Effector memory CD8-positive, alpha-beta T cell (primary cell): ENCODE measurements at regions not wholly inside any gene's neighbourhood (a gene's known extent, or its start where the extent isn't known, plus 50 kb on each side); places are given as distances from the start of the nearest gene placed in this dataset.
"Not testable (repeated sequence)": the region's sequence is repeated elsewhere in the genome, so short reads cannot be mapped to it uniquely, and the experiment has no call there.

Source experiments
- ATAC-seq: fragments of 150-1000 bp; cut with Tn5 transposase; replicated peaks from 2 replicates; pipeline ENCODE4 v1.10.0; 2021; ENCODE audit warnings: mild to moderate bottlenecking, moderate library complexity
- DNase-seq, 3 experiments: peaks; one replicate each; pipeline ENCODE4 v3.0.0; 2021
- H3K27ac Mint-ChIP-seq, 2 donors: one replicate each; pipeline ENCODE4 v1.8.0; 2022; ENCODE audit warnings: mild to moderate bottlenecking in 2 of 2, mixed read lengths in 2 of 2, moderate library complexity in 2 of 2
- H3K27me3 Mint-ChIP-seq, 2 donors: one replicate each; pipeline ENCODE4 v1.8.0; 2022; ENCODE audit warnings: mixed read lengths in 2 of 2
- H3K36me3 Mint-ChIP-seq: one replicate; pipeline ENCODE4 v1.8.0; 2022; ENCODE audit warnings: mild to moderate bottlenecking, moderate library complexity, mixed read lengths; ENCODE audit not compliant: insufficient read depth
- H3K4me1 Mint-ChIP-seq, 2 donors: one replicate each; pipeline ENCODE4 v1.8.0; 2022; ENCODE audit warnings: low read depth in 2 of 2, mixed read lengths in 2 of 2
- H3K4me3 Mint-ChIP-seq, 2 donors: one replicate each; pipeline ENCODE4 v1.8.0; 2022; ENCODE audit warnings: mild to moderate bottlenecking in 2 of 2, mixed read lengths in 2 of 2, moderate library complexity in 2 of 2
- H3K9me3 Mint-ChIP-seq, 2 donors: one replicate each; pipeline ENCODE4 v1.8.0; 2022; ENCODE audit warnings: mixed read lengths in 2 of 2

- ATAC-seq (no peak), DNase-seq (no peak)
- Mint-ChIP-seq H3K36me3 (no peaks in the 10 kb centered on the region), H3K4me1 (no peaks in the 10 kb centered on the region), H3K27me3 (peaks cover 22 to 27% of the 10 kb centered on the region in 2 donors), H3K4me3 (no peak overlapping the region), H3K9me3 (no peaks in the 10 kb centered on the region), H3K27ac (no peak overlapping the region)
These were observed 96.8 kb upstream of the ELAC2 start for GRCh38 chr17:13114601-13115031.

GRCh38 chr17:13113821-13114525 is 96.1 kb upstream of the ELAC2 start:
- H3K4me3 Mint-ChIP-seq: no peak overlapping the region
- H3K36me3 Mint-ChIP-seq: no peaks in the 10 kb centered on the region

GRCh38 chr17:13107676-13108235 is 89.9 kb upstream of the ELAC2 start:
- no peaks in the 10 kb centered on the region for H3K9me3 Mint-ChIP-seq
- no peaks in the 10 kb centered on the region for H3K4me1 Mint-ChIP-seq
- DNase-seq (no peak), ATAC-seq (no peak)
- H3K27me3 Mint-ChIP-seq: peaks cover 2 to 4% of the 10 kb centered on the region in 2 donors
- H3K27ac Mint-ChIP-seq: no peak overlapping the region
- H3K4me3 Mint-ChIP-seq: no peak overlapping the region
- peaks cover 2% of the 10 kb centered on the region for H3K36me3 Mint-ChIP-seq

More at GRCh38 chr17:13113821-13114525, 96.1 kb upstream of the ELAC2 start:
- Mint-ChIP-seq H3K27me3 (peaks cover 22 to 27% of the 10 kb centered on the region in 2 donors), H3K9me3 (no peaks in the 10 kb centered on the region), H3K4me1 (no peaks in the 10 kb centered on the region), H3K27ac (no peak overlapping the region)
- DNase-seq (no peak), ATAC-seq (no peak)

GRCh38 chr17:13106171-13106570 is 88.3 kb upstream of the ELAC2 start:
- DNase-seq: no peak
- ATAC-seq: no peak
- Mint-ChIP-seq H3K4me1 (no peaks in the 10 kb centered on the region), H3K9me3 (peaks cover 0 to 8% of the 10 kb centered on the region in 2 donors), H3K27ac (no peak overlapping the region), H3K27me3 (peaks cover 0 to 14% of the 10 kb centered on the region in 2 donors), H3K36me3 (peaks cover 2% of the 10 kb centered on the region), H3K4me3 (no peak overlapping the region)

- no peaks in the 10 kb centered on the region for H3K4me1 Mint-ChIP-seq
- ATAC-seq (no peak), DNase-seq (no peak)
- peaks cover 0 to 8% of the 10 kb centered on the region in 2 donors for H3K9me3 Mint-ChIP-seq
- no peak overlapping the region for H3K4me3 Mint-ChIP-seq
- no peak overlapping the region for H3K27ac Mint-ChIP-seq
- H3K27me3 Mint-ChIP-seq: peaks cover 0 to 14% of the 10 kb centered on the region in 2 donors
- H3K36me3 Mint-ChIP-seq: peaks cover 2% of the 10 kb centered on the region
These were observed 86.7 kb upstream of the ELAC2 start for GRCh38 chr17:13104576-13104975.

GRCh38 chr17:13102477-13102876 is 84.7 kb upstream of the ELAC2 start:
- no peak overlapping the region for H3K27ac Mint-ChIP-seq
- H3K4me1 Mint-ChIP-seq: no peaks in the 10 kb centered on the region
- H3K9me3 Mint-ChIP-seq: peaks cover 0 to 8% of the 10 kb centered on the region in 2 donors
- peaks cover 0 to 16% of the 10 kb centered on the region in 2 donors for H3K27me3 Mint-ChIP-seq
- no peak overlapping the region for H3K4me3 Mint-ChIP-seq
- peaks cover 2% of the 10 kb centered on the region for H3K36me3 Mint-ChIP-seq
- ATAC-seq: no peak
- no peak for DNase-seq

GRCh38 chr17:13099926-13100325 is 82.1 kb upstream of the ELAC2 start:
- no peak overlapping the region for H3K27ac Mint-ChIP-seq
- peaks cover 0 to 8% of the 10 kb centered on the region in 2 donors for H3K9me3 Mint-ChIP-seq
- no peaks in the 10 kb centered on the region for H3K36me3 Mint-ChIP-seq
- no peak for ATAC-seq
- no peaks in the 10 kb centered on the region for H3K4me1 Mint-ChIP-seq
- DNase-seq: no peak
- no peak overlapping the region for H3K4me3 Mint-ChIP-seq
- peaks cover 0 to 23% of the 10 kb centered on the region in 2 donors for H3K27me3 Mint-ChIP-seq

GRCh38 chr17:13099089-13099735 is 81.4 kb upstream of the ELAC2 start:
- Mint-ChIP-seq H3K9me3 (peaks cover 0 to 8% of the 10 kb centered on the region in 2 donors), H3K4me3 (no peak overlapping the region), H3K27ac (no peak overlapping the region), H3K36me3 (no peaks in the 10 kb centered on the region), H3K27me3 (peaks cover 0 to 23% of the 10 kb centered on the region in 2 donors), H3K4me1 (no peaks in the 10 kb centered on the region)
- DNase-seq (no peak), ATAC-seq (no peak)

- DNase-seq (no peak), ATAC-seq (no peak)
- Mint-ChIP-seq H3K4me3 (no peak overlapping the region), H3K4me1 (no peaks in the 10 kb centered on the region), H3K9me3 (no peaks in the 10 kb centered on the region), H3K27me3 (peaks cover 10 to 11% of the 10 kb centered on the region in 2 donors), H3K36me3 (no peaks in the 10 kb centered on the region), H3K27ac (no peak overlapping the region)
These were observed 78.5 kb upstream of the ELAC2 start for GRCh38 chr17:13096291-13096690.

- not testable (repeated sequence) for H3K4me3 Mint-ChIP-seq, ATAC-seq, DNase-seq, H3K27ac Mint-ChIP-seq, H3K4me1 Mint-ChIP-seq, H3K36me3 Mint-ChIP-seq, H3K9me3 Mint-ChIP-seq
- peaks cover 23 to 25% of the 10 kb centered on the region in 2 donors for H3K27me3 Mint-ChIP-seq
These were observed 74.2 kb upstream of the ELAC2 start for GRCh38 chr17:13092010-13092409.

- DNase-seq (no peak), ATAC-seq (no peak)
- Mint-ChIP-seq H3K27me3 (peaks cover 32 to 39% of the 10 kb centered on the region in 2 donors), H3K4me1 (no peaks in the 10 kb centered on the region), H3K4me3 (no peak overlapping the region), H3K27ac (no peak overlapping the region), H3K36me3 (no peaks in the 10 kb centered on the region), H3K9me3 (no peaks in the 10 kb centered on the region)
These were observed 70.8 kb upstream of the ELAC2 start for GRCh38 chr17:13088666-13089065.

GRCh38 chr17:13087802-13088201 is 70.0 kb upstream of the ELAC2 start:
- Mint-ChIP-seq H3K4me1 (no peaks in the 10 kb centered on the region), H3K4me3 (no peak overlapping the region), H3K36me3 (no peaks in the 10 kb centered on the region), H3K27ac (no peak overlapping the region), H3K9me3 (no peaks in the 10 kb centered on the region), H3K27me3 (peaks cover 23 to 46% of the 10 kb centered on the region in 2 donors)
- ATAC-seq (no peak), DNase-seq (no peak)

GRCh38 chr17:13086142-13086769 is 68.4 kb upstream of the ELAC2 start:
- no peak overlapping the region for H3K27ac Mint-ChIP-seq
- no peaks in the 10 kb centered on the region for H3K4me1 Mint-ChIP-seq
- DNase-seq (no peak), ATAC-seq (no peak)
- peaks cover 30 to 55% of the 10 kb centered on the region in 2 donors for H3K27me3 Mint-ChIP-seq
- H3K36me3 Mint-ChIP-seq: no peaks in the 10 kb centered on the region
- no peak overlapping the region for H3K4me3 Mint-ChIP-seq
- H3K9me3 Mint-ChIP-seq: peaks cover 2 to 8% of the 10 kb centered on the region in 2 donors
